CD4-positive, CD25-positive, alpha-beta regulatory T cell (primary cell): ENCODE measurements at regions not wholly inside any gene's neighbourhood (a gene's known extent, or its start where the extent isn't known, plus 50 kb on each side); places are given as distances from the start of the nearest gene placed in this dataset.

Experiments used
- ATAC-seq, 2 donors: fragments of 150-1000 bp; cut with Tn5 transposase; one replicate each; pipeline ENCODE4 v1.10.0; 2021; ENCODE audit warnings: low read depth in 2 of 2, moderate number of reproducible peaks in 2 of 2, moderate library complexity in 1 of 2
- DNase-seq, 3 donors: peaks; one replicate each; pipeline versions ENCODE4 v3.0.0 to v3.0.0-alpha.2; 2012 to 2022; ENCODE audit warnings: mixed read lengths in 1 of 3
- H3K27ac ChIP-seq: one replicate; pipeline ENCODE4 v1.7.0; 2013; ENCODE audit warnings: mild to moderate bottlenecking, low read length; ENCODE audit not compliant: insufficient read depth, poor library complexity, severe bottlenecking
- H3K27me3 ChIP-seq: one replicate; pipeline ENCODE4 v1.7.0; 2013; ENCODE audit warnings: low read length; ENCODE audit not compliant: control insufficient read depth, insufficient read depth
- H3K36me3 ChIP-seq: one replicate; pipeline ENCODE4 v1.7.0; 2013; ENCODE audit warnings: mild to moderate bottlenecking, low read length, moderate library complexity; ENCODE audit not compliant: control insufficient read depth, insufficient read depth
- H3K4me1 ChIP-seq: 2 replicates; pipeline ENCODE4 v1.7.0; 2013; ENCODE audit warnings: mild to moderate bottlenecking, low read length; ENCODE audit not compliant: insufficient read depth, control insufficient read depth, poor library complexity, severe bottlenecking
- H3K4me3 ChIP-seq: one replicate; pipeline ENCODE4 v1.7.0; 2013; ENCODE audit warnings: low read depth, mild to moderate bottlenecking, low read length, moderate library complexity
- H3K9me3 ChIP-seq, 2 experiments: 1 replicate in 1 of 2; 2 replicates in 1 of 2; pipeline ENCODE4 v1.7.0; 2013; ENCODE audit warnings: low read length in 2 of 2, mild to moderate bottlenecking in 1 of 2, moderate library complexity in 1 of 2; ENCODE audit not compliant: control insufficient read depth in 2 of 2
- H3K27ac Mint-ChIP-seq, 3 donors: one replicate each; pipeline ENCODE4 v1.8.0; 2020 to 2022; ENCODE audit warnings: mild to moderate bottlenecking in 3 of 3, mixed read lengths in 3 of 3, moderate library complexity in 2 of 3
- H3K27me3 Mint-ChIP-seq: one replicate; pipeline ENCODE4 v1.8.0; 2022; ENCODE audit warnings: mild to moderate bottlenecking, mixed read lengths
- H3K36me3 Mint-ChIP-seq: one replicate; pipeline ENCODE4 v1.8.0; 2020; ENCODE audit warnings: mixed read lengths
- H3K4me1 Mint-ChIP-seq, 4 donors: one replicate each; pipeline ENCODE4 v1.8.0; 2020 to 2022; ENCODE audit warnings: mixed read lengths in 4 of 4, mild to moderate bottlenecking in 1 of 4
- H3K4me3 Mint-ChIP-seq, 4 donors: one replicate each; pipeline ENCODE4 v1.8.0; 2020 to 2022; ENCODE audit warnings: mild to moderate bottlenecking in 4 of 4, mixed read lengths in 4 of 4, moderate library complexity in 3 of 4
- H3K9me3 Mint-ChIP-seq, 7 donors: one replicate each; pipeline ENCODE4 v1.8.0; 2020 to 2022; ENCODE audit warnings: mixed read lengths in 7 of 7, mild to moderate bottlenecking in 3 of 7, moderate library complexity in 2 of 7

- Mint-ChIP-seq H3K9me3 (peaks cover 0 to 3% (median 0%) of the 10 kb centered on the region in 7 donors), H3K36me3 (no peaks in the 10 kb centered on the region), H3K27me3 (peaks cover 27% of the 10 kb centered on the region), H3K27ac (no peak overlapping the region), H3K4me3 (no peak overlapping the region), H3K4me1 (no peaks in the 10 kb centered on the region)
- ATAC-seq (no peak), DNase-seq (no peak)
- no peak overlapping the region for H3K27ac ChIP-seq
- H3K9me3 ChIP-seq, result no peaks in the 10 kb centered on the region
- H3K4me3 ChIP-seq, result no peak overlapping the region
- no peaks in the 10 kb centered on the region for H3K36me3 ChIP-seq
- H3K27me3 ChIP-seq, result peaks cover 3% of the 10 kb centered on the region
- no peaks in the 10 kb centered on the region for H3K4me1 ChIP-seq
Measured at GRCh38 chr9:78383130-78383529, 86.2 kb downstream of the PSAT1 start.

- Mint-ChIP-seq H3K36me3 (no peaks in the 10 kb centered on the region), H3K4me1 (no peaks in the 10 kb centered on the region), H3K9me3 (peaks cover 0 to 3% (median 0%) of the 10 kb centered on the region in 7 donors), H3K27ac (no peak overlapping the region), H3K4me3 (no peak overlapping the region), H3K27me3 (peaks cover 17% of the 10 kb centered on the region)
- ATAC-seq, result no peak
- Histone ChIP-seq H3K36me3 (no peaks in the 10 kb centered on the region), H3K4me1 (no peaks in the 10 kb centered on the region), H3K27me3 (peaks cover 5% of the 10 kb centered on the region), H3K9me3 (no peaks in the 10 kb centered on the region), H3K27ac (no peak overlapping the region), H3K4me3 (no peak overlapping the region)
- no peak for DNase-seq
Measured at GRCh38 chr9:78386348-78386747, 89.4 kb downstream of the PSAT1 start.

GRCh38 chr9:78386773-78387172 lies 89.8 kb downstream of the PSAT1 start:
- Mint-ChIP-seq H3K4me1 (no peaks in the 10 kb centered on the region), H3K36me3 (no peaks in the 10 kb centered on the region), H3K9me3 (peaks cover 0 to 4% (median 0%) of the 10 kb centered on the region in 7 donors), H3K27ac (no peak overlapping the region), H3K27me3 (peaks cover 17% of the 10 kb centered on the region), H3K4me3 (no peak overlapping the region)
- no peak for DNase-seq
- Histone ChIP-seq H3K9me3 (no peaks in the 10 kb centered on the region), H3K4me3 (no peak overlapping the region), H3K27ac (no peak overlapping the region), H3K36me3 (no peaks in the 10 kb centered on the region), H3K4me1 (no peaks in the 10 kb centered on the region), H3K27me3 (peaks cover 5% of the 10 kb centered on the region)
- no peak for ATAC-seq

GRCh38 chr9:78393340-78393739 lies 96.4 kb downstream of the PSAT1 start:
- no peak overlapping the region for H3K4me3 ChIP-seq
- peaks cover 15% of the 10 kb centered on the region for H3K27me3 Mint-ChIP-seq
- H3K4me3 Mint-ChIP-seq, result no peak overlapping the region
- H3K27ac ChIP-seq, result no peak overlapping the region
- H3K9me3 ChIP-seq, result peaks cover 8 to 9% of the 10 kb centered on the region in 2 experiments
- no peaks in the 10 kb centered on the region for H3K36me3 ChIP-seq
- H3K4me1 ChIP-seq, result no peaks in the 10 kb centered on the region
- no peak overlapping the region for H3K27ac Mint-ChIP-seq
- H3K4me1 Mint-ChIP-seq, result no peaks in the 10 kb centered on the region
- peaks cover 5% of the 10 kb centered on the region for H3K27me3 ChIP-seq
- ATAC-seq (no peak), DNase-seq (no peak)
- H3K9me3 Mint-ChIP-seq, result peaks cover 0 to 14% (median 1%) of the 10 kb centered on the region in 7 donors
- H3K36me3 Mint-ChIP-seq, result no peaks in the 10 kb centered on the region

GRCh38 chr9:78393932-78394331 lies 97.0 kb downstream of the PSAT1 start:
- Mint-ChIP-seq H3K4me1 (no peaks in the 10 kb centered on the region), H3K9me3 (peaks cover 0 to 14% (median 1%) of the 10 kb centered on the region in 7 donors), H3K36me3 (no peaks in the 10 kb centered on the region), H3K4me3 (no peak overlapping the region), H3K27me3 (peaks cover 15% of the 10 kb centered on the region), H3K27ac (no peak overlapping the region)
- H3K36me3 ChIP-seq, result no peaks in the 10 kb centered on the region
- no peaks in the 10 kb centered on the region for H3K4me1 ChIP-seq
- no peak for ATAC-seq
- no peak overlapping the region for H3K27ac ChIP-seq
- peaks cover 5% of the 10 kb centered on the region for H3K27me3 ChIP-seq
- H3K9me3 ChIP-seq, result peaks cover 8 to 9% of the 10 kb centered on the region in 2 experiments
- no peak overlapping the region for H3K4me3 ChIP-seq
- no peak for DNase-seq

- DNase-seq, result no peak
- H3K27me3 ChIP-seq, result peaks cover 3% of the 10 kb centered on the region
- H3K4me1 Mint-ChIP-seq, result no peaks in the 10 kb centered on the region
- H3K27ac ChIP-seq, result no peak overlapping the region
- H3K27me3 Mint-ChIP-seq, result peaks cover 15% of the 10 kb centered on the region
- no peak for ATAC-seq
- no peak overlapping the region for H3K27ac Mint-ChIP-seq
- H3K9me3 Mint-ChIP-seq, result peaks cover 0 to 13% (median 1%) of the 10 kb centered on the region in 7 donors
- H3K4me1 ChIP-seq, result no peaks in the 10 kb centered on the region
- H3K4me3 ChIP-seq, result no peak overlapping the region
- H3K36me3 Mint-ChIP-seq, result no peaks in the 10 kb centered on the region
- peaks cover 8 to 9% of the 10 kb centered on the region in 2 experiments for H3K9me3 ChIP-seq
- no peaks in the 10 kb centered on the region for H3K36me3 ChIP-seq
- no peak overlapping the region for H3K4me3 Mint-ChIP-seq
Measured at GRCh38 chr9:78396087-78396486, 99.2 kb downstream of the PSAT1 start.

GRCh38 chr9:78397045-78397444 lies 100.1 kb downstream of the PSAT1 start:
- no peak overlapping the region for H3K27ac ChIP-seq
- no peak overlapping the region for H3K4me3 ChIP-seq
- H3K9me3 ChIP-seq, result peaks cover 8 to 9% of the 10 kb centered on the region in 2 experiments
- H3K36me3 ChIP-seq, result no peaks in the 10 kb centered on the region
- no peaks in the 10 kb centered on the region for H3K4me1 ChIP-seq
- no peak for DNase-seq
- Mint-ChIP-seq H3K4me1 (no peaks in the 10 kb centered on the region), H3K27ac (no peak overlapping the region), H3K9me3 (peaks cover 0 to 13% (median 1%) of the 10 kb centered on the region in 7 donors), H3K36me3 (no peaks in the 10 kb centered on the region), H3K27me3 (peaks cover 15% of the 10 kb centered on the region), H3K4me3 (no peak overlapping the region)
- H3K27me3 ChIP-seq, result peaks cover 5% of the 10 kb centered on the region
- ATAC-seq, result no peak

- ATAC-seq (no peak), DNase-seq (no peak)
- no peak overlapping the region for H3K27ac ChIP-seq
- no peak overlapping the region for H3K27ac Mint-ChIP-seq
- H3K9me3 ChIP-seq, result peaks cover 8 to 9% of the 10 kb centered on the region in 2 experiments
- peaks cover 5% of the 10 kb centered on the region for H3K27me3 ChIP-seq
- no peaks in the 10 kb centered on the region for H3K36me3 Mint-ChIP-seq
- H3K4me1 ChIP-seq, result no peaks in the 10 kb centered on the region
- H3K9me3 Mint-ChIP-seq, result peaks cover 0 to 13% (median 1%) of the 10 kb centered on the region in 7 donors
- H3K27me3 Mint-ChIP-seq, result peaks cover 15% of the 10 kb centered on the region
- H3K4me3 ChIP-seq, result no peak overlapping the region
- no peak overlapping the region for H3K4me3 Mint-ChIP-seq
- H3K36me3 ChIP-seq, result no peaks in the 10 kb centered on the region
- no peaks in the 10 kb centered on the region for H3K4me1 Mint-ChIP-seq
Measured at GRCh38 chr9:78397454-78397853, 100.5 kb downstream of the PSAT1 start.
